HCT116 (cell line): ENCODE measurements at regions not wholly inside any gene's neighbourhood (a gene's known extent, or its start where the extent isn't known, plus 50 kb on each side); places are given as distances from the start of the nearest gene placed in this dataset.

Source experiments
- ATAC-seq: fragments of 200-7000 bp; cut with Tn5 transposase; 2 replicates; pipeline ENCODE4 v1.9.1; 2020; ENCODE audit warnings: mild to moderate bottlenecking, moderate library complexity
- BruUV-seq: library from RNA; stranded (reverse); fragments of 400-500 nt; replicated peaks from 2 replicates; lab custom pipeline; 2021; lab: Mats Ljungman, UMichigan
- CTCF ChIA-PET: fragments of 300-600 bp; sonication (Branson Sonifier 250); formaldehyde crosslinking; loops from one replicate; lab custom pipeline; 2021; ENCODE audit warnings: antibody characterized with exemption; lab: Charles Lee
- POLR2A ChIA-PET: fragments of 300-600, 350-600 bp; sonication (Branson Sonifier 250); formaldehyde crosslinking; loops from one replicate; lab custom pipeline; 2021; ENCODE audit warnings: antibody characterized with exemption; lab: Charles Lee
- RAD21 ChIA-PET, 2 experiments: fragments of 300-600 bp; sonication (Branson Sonifier 250); formaldehyde crosslinking; loops; one replicate each; lab custom pipeline; 2023; ENCODE audit warnings: low total read pairs in 2 of 2; ENCODE audit not compliant: uncharacterized antibody in 2 of 2, unreplicated experiment in 2 of 2, low non-redundant PET in 1 of 2; lab: Charles Lee
- DNase-seq: peaks from one replicate; pipeline ENCODE4 v3.0.0-alpha.2; 2010; ENCODE audit warnings: low read depth, low spot score
- H2AFZ ChIP-seq: fragments of 200-600 bp; shearing (Covaris generic), sonication (generic); 2 replicates; pipeline ENCODE4 v1.6.1; 2017; ENCODE audit warnings: low read depth, mixed run types, mixed read lengths, antibody characterized with exemption, low read length; ENCODE audit not compliant: poor library complexity, severe bottlenecking
- H3K27ac ChIP-seq: 2 replicates; pipeline ENCODE4 v1.5.1; 2012; ENCODE audit warnings: low read depth, low read length
- H3K27me3 ChIP-seq: fragments of 200-600 bp; sonication (generic); 2 replicates; pipeline ENCODE4 v1.6.1; 2016; ENCODE audit warnings: mixed run types, low read length, mixed read lengths; ENCODE audit not compliant: insufficient read depth
- H3K36me3 ChIP-seq, 2 experiments: fragments of 200-500 bp in 1 of 2; fragments of 200-600 bp in 1 of 2; sonication (Bioruptor generic) in 1 of 2; sonication (generic) in 1 of 2; 2 replicates each; pipeline versions ENCODE4 v1.5.1 to v1.6.1; 2014 to 2016; ENCODE audit warnings: low read length in 2 of 2, inconsistent platforms in 1 of 2, mixed read lengths in 1 of 2, mixed run types in 1 of 2; ENCODE audit not compliant: insufficient read depth in 2 of 2, control insufficient read depth in 1 of 2
- H3K4me1 ChIP-seq, 2 experiments: fragments of 200-600 bp in 1 of 2; sonication (generic) in 1 of 2; 2 replicates each; pipeline versions ENCODE4 v1.5.1 to v1.6.1; 2012 to 2017; ENCODE audit warnings: low read length in 2 of 2, inconsistent platforms in 1 of 2, mild to moderate bottlenecking in 1 of 2, mixed read lengths in 1 of 2, mixed run types in 1 of 2, moderate library complexity in 1 of 2; ENCODE audit not compliant: insufficient read depth in 2 of 2, control insufficient read depth in 1 of 2
- H3K4me2 ChIP-seq: fragments of 200-600 bp; sonication (generic); 2 replicates; pipeline ENCODE4 v1.6.1; 2017; ENCODE audit warnings: mixed run types, low read length, mixed read lengths
- H3K4me3 ChIP-seq, 2 experiments: fragments of 200-600 bp in 1 of 2; sonication (generic) in 1 of 2; replicated peaks in 1 of 2; 2 replicates each; pipeline ENCODE4 v1.5.1; 2011 to 2016; ENCODE audit warnings: low read length in 2 of 2, control low read depth in 1 of 2, low read depth in 1 of 2, mild to moderate bottlenecking in 1 of 2, mixed read lengths in 1 of 2, mixed run types in 1 of 2
- H3K79me2 ChIP-seq: fragments of 200-600 bp; sonication (generic); 2 replicates; pipeline ENCODE4 v1.6.1; 2017; ENCODE audit warnings: mild to moderate bottlenecking, mixed run types, low read length, moderate library complexity, mixed read lengths; ENCODE audit not compliant: insufficient read depth
- H3K9ac ChIP-seq: fragments of 200-600 bp; sonication (generic); 2 replicates; pipeline ENCODE4 v1.6.1; 2016; ENCODE audit warnings: low read length, mixed read lengths
- H3K9me2 ChIP-seq: fragments of 200-600 bp; sonication (generic), shearing (Covaris generic); 2 replicates; pipeline ENCODE4 v1.6.1; 2017; ENCODE audit warnings: mixed run types, mild to moderate bottlenecking, moderate library complexity; ENCODE audit not compliant: insufficient read depth
- H3K9me3 ChIP-seq, 2 experiments: fragments of 200-500 bp in 1 of 2; fragments of 200-600 bp in 1 of 2; sonication (Bioruptor generic) in 1 of 2; sonication (generic) in 1 of 2; 2 replicates each; pipeline ENCODE4 v1.6.1; 2014 to 2017; ENCODE audit warnings: low read length in 2 of 2, mixed read lengths in 2 of 2, inconsistent platforms in 1 of 2, low read depth in 1 of 2, mild to moderate bottlenecking in 1 of 2, mixed run types in 1 of 2, moderate library complexity in 1 of 2; ENCODE audit not compliant: control insufficient read depth in 1 of 2, insufficient read depth in 1 of 2
- H4K20me1 ChIP-seq: fragments of 200-600 bp; sonication (generic), shearing (Covaris generic); 2 replicates; pipeline ENCODE4 v1.6.1; 2017; ENCODE audit warnings: mixed run types, mild to moderate bottlenecking, moderate library complexity; ENCODE audit not compliant: insufficient read depth
- CBX3 ChIP-seq: IDR thresholded peaks from 2 replicates; pipeline ENCODE4 v1.6.1; 2012; ENCODE audit warnings: low read depth
- EGR1 ChIP-seq: IDR thresholded peaks from 2 replicates; pipeline ENCODE4 v1.6.1; 2012; ENCODE audit warnings: low read depth
- ELF1 ChIP-seq: IDR thresholded peaks from 2 replicates; pipeline ENCODE4 v1.6.1; 2012; ENCODE audit warnings: low read depth, borderline replicate concordance
- EZH2 ChIP-seq: fragments of 200-600 bp; sonication (generic); IDR thresholded peaks from 2 replicates; pipeline ENCODE4 v1.6.1; 2017; ENCODE audit warnings: antibody characterized with exemption, mixed run types
- EZH2phosphoT487 ChIP-seq: fragments of 200-600 bp; IDR thresholded peaks from 2 replicates; pipeline ENCODE4 v1.6.1; 2018; ENCODE audit warnings: antibody characterized with exemption, borderline replicate concordance
- FOSL1 ChIP-seq: IDR thresholded peaks from 2 replicates; pipeline ENCODE4 v1.6.1; 2012; ENCODE audit warnings: low read depth
- POLR2A ChIP-seq: IDR thresholded peaks from 2 replicates; pipeline ENCODE4 v1.7.0; 2011; ENCODE audit warnings: borderline replicate concordance; ENCODE audit not compliant: insufficient read depth, insufficient read length; ENCODE audit errors: extremely low read depth
- POLR2AphosphoS5 ChIP-seq: IDR thresholded peaks from 2 replicates; pipeline ENCODE4 v1.6.1; 2011; ENCODE audit warnings: mild to moderate bottlenecking, low read depth, low read length, moderate library complexity
- RAD21 ChIP-seq: IDR thresholded peaks from 2 replicates; pipeline ENCODE4 v1.6.1; 2012; ENCODE audit warnings: low read depth, mild to moderate bottlenecking
- SIN3A ChIP-seq: IDR thresholded peaks from 2 replicates; pipeline ENCODE4 v1.6.1; 2012; ENCODE audit warnings: low read depth
- SP1 ChIP-seq: IDR thresholded peaks from 2 replicates; pipeline ENCODE4 v1.6.1; 2012; ENCODE audit warnings: low read depth
- TCF7L2 ChIP-seq: IDR thresholded peaks from 2 replicates; pipeline ENCODE4 v1.7.0; 2011; ENCODE audit warnings: borderline replicate concordance, inconsistent platforms; ENCODE audit not compliant: insufficient read depth, insufficient read length; ENCODE audit errors: extremely low read depth
- YY1 ChIP-seq: IDR thresholded peaks from 2 replicates; pipeline ENCODE4 v1.6.1; 2011; ENCODE audit warnings: low read length, low read depth, moderate library complexity, mild to moderate bottlenecking; ENCODE audit not compliant: insufficient replicate concordance; ENCODE audit errors: extremely low read depth
- ZFX ChIP-seq: fragments of 450-650 bp; IDR thresholded peaks from 2 replicates; pipeline ENCODE4 v1.6.1; 2017
- ZNF274 ChIP-seq: fragments of 200-500 bp; sonication (Bioruptor generic); IDR thresholded peaks from 2 replicates; pipeline ENCODE4 v1.6.1; 2014; ENCODE audit warnings: mild to moderate bottlenecking, low read depth, low read length, inconsistent platforms
- intact Hi-C: fragments of 100-400 bp; cut with micrococcal nuclease; formaldehyde crosslinking; loops from 2 replicates; pipeline ENCODE4 v1.10.0; 2022
- TF ChIP-seq, protein P1 (sequence below): IDR thresholded peaks from 2 replicates; pipeline ENCODE4 v1.6.1; 2011; ENCODE audit warnings: mild to moderate bottlenecking, low read length, moderate library complexity; ENCODE audit not compliant: insufficient replicate concordance; ENCODE audit errors: extremely low read depth
- TF ChIP-seq, protein P2 (sequence below): IDR thresholded peaks from 2 replicates; pipeline ENCODE4 v1.6.1; 2012

DNA sequence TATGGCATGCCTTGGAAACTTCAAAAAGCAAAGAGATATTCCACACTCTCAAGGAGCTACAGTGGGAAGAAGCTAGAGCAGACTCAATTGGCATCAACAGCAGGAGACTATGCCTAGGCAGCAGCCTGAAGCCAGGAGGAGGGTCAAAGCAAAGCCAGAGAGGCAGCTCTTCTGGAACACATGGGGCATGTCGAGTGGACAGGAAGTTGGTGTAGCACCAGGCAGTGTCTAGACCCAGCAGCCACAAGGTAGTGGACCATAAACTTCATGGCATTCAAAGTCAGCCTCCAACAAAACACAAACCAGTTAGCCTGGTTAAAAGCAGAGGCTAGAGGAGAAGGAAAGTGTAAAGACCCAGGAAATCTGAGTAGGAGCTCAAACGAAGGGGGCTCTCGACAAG lies 311.2 kb upstream of the PKDCC start:
- no peaks in the 10 kb centered on the region for H3K4me1 ChIP-seq
- CTCF ChIA-PET = no interaction called here
- no peak for ATAC-seq
- H3K9me2 ChIP-seq = no peaks in the 10 kb centered on the region
- H3K79me2 ChIP-seq = no peaks in the 10 kb centered on the region
- no peaks in the 10 kb centered on the region for H3K9me3 ChIP-seq
- H3K9ac ChIP-seq = no peak overlapping the region
- H3K27me3 ChIP-seq = peaks cover 38% of the 10 kb centered on the region
- H3K4me2 ChIP-seq = no peak overlapping the region
- H4K20me1 ChIP-seq = no peaks in the 10 kb centered on the region
- no TSS peak for BruUV-seq
- H3K27ac ChIP-seq = no peak overlapping the region
- no peak overlapping the region for H2AFZ ChIP-seq
- TF ChIP-seq TCF7L2 = no peak
- TF ChIP-seq, protein P1, sequence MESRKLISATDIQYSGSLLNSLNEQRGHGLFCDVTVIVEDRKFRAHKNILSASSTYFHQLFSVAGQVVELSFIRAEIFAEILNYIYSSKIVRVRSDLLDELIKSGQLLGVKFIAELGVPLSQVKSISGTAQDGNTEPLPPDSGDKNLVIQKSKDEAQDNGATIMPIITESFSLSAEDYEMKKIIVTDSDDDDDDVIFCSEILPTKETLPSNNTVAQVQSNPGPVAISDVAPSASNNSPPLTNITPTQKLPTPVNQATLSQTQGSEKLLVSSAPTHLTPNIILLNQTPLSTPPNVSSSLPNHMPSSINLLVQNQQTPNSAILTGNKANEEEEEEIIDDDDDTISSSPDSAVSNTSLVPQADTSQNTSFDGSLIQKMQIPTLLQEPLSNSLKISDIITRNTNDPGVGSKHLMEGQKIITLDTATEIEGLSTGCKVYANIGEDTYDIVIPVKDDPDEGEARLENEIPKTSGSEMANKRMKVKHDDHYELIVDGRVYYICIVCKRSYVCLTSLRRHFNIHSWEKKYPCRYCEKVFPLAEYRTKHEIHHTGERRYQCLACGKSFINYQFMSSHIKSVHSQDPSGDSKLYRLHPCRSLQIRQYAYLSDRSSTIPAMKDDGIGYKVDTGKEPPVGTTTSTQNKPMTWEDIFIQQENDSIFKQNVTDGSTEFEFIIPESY = no peak
- no peak for TF ChIP-seq ZFX
- TF ChIP-seq EGR1 = no peak
- TF ChIP-seq POLR2AphosphoS5 = no peak
- TF ChIP-seq POLR2A = no peak
- TF ChIP-seq RAD21 = no peak
- no peak for TF ChIP-seq YY1
- no peak for TF ChIP-seq EZH2phosphoT487
- TF ChIP-seq, all 23 proteins: peak for 0
- ChIA-PET POLR2A (no interaction called here), RAD21 (no interaction called here)
- no peak overlapping the region for H3K4me3 ChIP-seq
- no peaks in the 10 kb centered on the region for H3K36me3 ChIP-seq
- intact Hi-C loops = no loop called here
- DNase-seq = no peak

DNA sequence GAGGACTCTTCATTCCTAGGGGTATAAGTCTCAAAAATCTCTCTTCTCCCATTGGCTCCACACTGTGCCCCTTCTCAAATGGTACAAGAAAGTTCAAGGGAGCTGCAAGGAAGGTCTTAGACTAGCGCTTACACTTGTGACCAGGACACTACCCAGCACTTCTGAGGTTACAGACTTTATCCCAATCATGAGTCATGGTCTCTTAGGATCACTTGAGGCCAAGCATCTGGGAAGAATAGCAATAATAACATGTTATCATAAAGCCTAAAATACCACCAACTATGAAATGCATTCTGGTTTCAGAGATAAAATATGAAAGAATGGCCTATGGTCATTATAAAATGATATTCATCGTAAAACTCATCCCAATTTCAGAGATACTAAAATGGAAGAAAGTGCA lies 309.9 kb upstream of the PKDCC start:
- Histone ChIP-seq H3K79me2 (no peaks in the 10 kb centered on the region), H3K9me3 (no peaks in the 10 kb centered on the region), H4K20me1 (no peaks in the 10 kb centered on the region), H3K9ac (no peak overlapping the region), H3K4me2 (no peak overlapping the region), H2AFZ (no peak overlapping the region), H3K27ac (no peak overlapping the region), H3K4me3 (no peak overlapping the region), H3K4me1 (no peaks in the 10 kb centered on the region), H3K36me3 (no peaks in the 10 kb centered on the region), H3K9me2 (no peaks in the 10 kb centered on the region), H3K27me3 (peaks cover 35% of the 10 kb centered on the region)
- ChIA-PET CTCF (no interaction called here), RAD21 (no interaction called here), POLR2A (no interaction called here)
- intact Hi-C loops = no loop called here
- no TSS peak for BruUV-seq
- ATAC-seq = no peak
- no peak for DNase-seq
- TF ChIP-seq FOSL1 (no peak), CBX3 (no peak), YY1 (no peak), ELF1 (no peak), ZNF274 (no peak), SP1 (no peak), SIN3A (no peak), POLR2A (no peak), EZH2 (no peak)
- TF ChIP-seq, protein P2, sequence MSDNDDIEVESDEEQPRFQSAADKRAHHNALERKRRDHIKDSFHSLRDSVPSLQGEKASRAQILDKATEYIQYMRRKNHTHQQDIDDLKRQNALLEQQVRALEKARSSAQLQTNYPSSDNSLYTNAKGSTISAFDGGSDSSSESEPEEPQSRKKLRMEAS = no peak
